ENCODE measurements at regions not wholly inside any gene's neighbourhood (a gene's known extent, or its start where the extent isn't known, plus 50 kb on each side); places are given as distances from the start of the nearest gene placed in this dataset.
"Not testable (repeated sequence)": the region's sequence is repeated elsewhere in the genome, so short reads cannot be mapped to it uniquely, and the experiment has no call there.

- no peak for DNase-seq (ENCODE audit: low spot score)
Observed at GRCh38 chr11:115630214-115630613, 126.0 kb upstream of the CADM1 start.

DNA sequence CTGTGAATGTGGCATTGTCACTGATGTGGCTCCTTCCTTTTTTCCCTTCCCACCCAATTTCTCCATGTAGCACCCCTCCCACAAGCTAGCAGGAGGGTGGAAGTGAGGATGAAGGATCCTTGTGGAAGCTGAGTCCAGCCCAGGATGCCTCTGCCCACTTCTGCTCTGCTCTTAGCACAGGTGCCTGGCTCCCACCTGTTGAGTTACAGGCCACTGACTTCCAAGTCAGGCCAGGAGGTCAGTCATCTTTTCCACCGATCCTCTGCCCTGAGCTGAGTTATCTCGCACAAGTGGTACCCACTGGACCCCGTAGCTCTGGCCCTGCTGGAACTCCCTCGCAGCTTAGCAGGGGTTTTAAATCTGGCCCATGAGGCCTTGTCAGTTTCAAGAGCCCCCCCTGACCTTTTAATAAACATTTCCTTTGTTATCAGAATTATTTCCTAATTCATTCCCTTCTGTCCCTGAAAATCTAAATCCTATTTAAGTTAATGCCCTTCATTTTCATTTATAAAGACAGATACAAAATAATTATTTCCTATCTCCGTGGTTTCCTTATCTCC is 125.3 kb upstream of the CADM1 start:
- no peak for DNase-seq (ENCODE audit: low spot score)

- DNase-seq (ENCODE audit: low spot score): no peak
Observed at GRCh38 chr11:115627666-115628460, 123.6 kb upstream of the CADM1 start.

GRCh38 chr11:115627071-115627470 is 122.9 kb upstream of the CADM1 start:
- DNase-seq (ENCODE audit: low spot score): no peak

GRCh38 chr11:115626414-115626813 is 122.2 kb upstream of the CADM1 start:
- no peak for DNase-seq (ENCODE audit: low spot score)

DNA sequence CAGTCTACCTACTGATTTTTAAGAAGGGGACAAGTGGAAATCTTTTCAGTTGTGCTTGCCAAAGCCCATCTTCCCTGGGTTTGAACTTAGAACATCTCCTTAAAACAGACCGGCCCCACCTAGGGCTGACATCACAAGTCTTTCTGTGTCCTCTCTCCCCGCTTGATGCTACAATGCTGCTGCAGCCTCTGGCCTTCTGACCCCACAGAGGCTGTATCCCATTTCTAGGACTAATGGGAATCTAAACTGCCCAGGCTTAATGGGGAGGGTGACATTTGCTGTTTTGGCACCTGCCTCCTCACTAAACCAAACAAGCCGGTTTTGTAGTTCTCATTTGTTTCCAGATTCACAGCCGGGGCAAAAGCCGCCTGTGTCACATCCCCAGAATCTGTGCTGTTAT is 121.3 kb upstream of the CADM1 start:
- DNase-seq (ENCODE audit: low spot score): no peak

- DNase-seq (ENCODE audit: low spot score): no peak
Observed at GRCh38 chr11:115624065-115624464, 119.8 kb upstream of the CADM1 start.

DNA sequence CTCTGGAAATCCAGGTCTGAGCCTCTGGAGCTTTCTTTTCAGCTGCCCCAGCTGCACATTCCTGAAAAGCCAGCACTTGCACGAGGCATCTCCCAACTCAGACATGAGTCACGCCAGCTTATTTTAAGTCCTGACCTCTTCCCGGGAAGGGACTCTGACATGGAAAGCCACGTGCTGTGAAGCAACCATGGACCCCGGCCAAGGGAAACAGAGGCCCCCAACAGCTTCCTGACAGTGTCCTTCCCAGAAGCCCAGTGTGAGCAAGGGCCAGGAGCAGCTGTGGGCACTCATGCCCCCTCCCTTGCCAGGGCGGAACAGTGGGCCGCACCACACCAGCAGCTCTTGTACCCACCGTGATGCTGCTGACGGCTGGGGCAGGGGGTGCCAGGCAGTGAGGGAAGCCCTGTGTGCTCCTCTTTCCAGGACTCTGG is 118.8 kb upstream of the CADM1 start:
- no peak for DNase-seq (ENCODE audit: low spot score)

- DNase-seq (ENCODE audit: low spot score): no peak
Observed at GRCh38 chr11:115618428-115618827, 114.2 kb upstream of the CADM1 start.

DNA sequence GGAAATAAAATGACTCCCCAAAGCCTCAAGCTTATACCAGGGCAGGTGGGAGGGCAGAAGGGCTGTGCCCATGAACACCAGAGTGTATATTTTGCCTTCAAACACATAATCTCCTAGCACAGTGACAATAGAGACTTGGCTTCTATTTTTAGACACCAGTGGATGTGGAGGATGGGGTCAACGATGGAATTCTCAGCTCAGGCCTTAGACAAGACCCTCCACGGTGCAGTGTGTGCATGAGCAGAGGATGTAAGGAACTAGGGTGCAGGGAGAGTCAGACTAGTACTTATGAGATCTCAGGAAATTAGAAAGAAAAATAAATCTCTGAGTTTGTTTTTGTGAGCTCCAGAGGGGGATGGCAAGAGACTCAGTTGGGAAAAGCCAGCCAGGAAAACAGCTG is 113.6 kb upstream of the CADM1 start:
- no peak for DNase-seq (ENCODE audit: low spot score)

DNA sequence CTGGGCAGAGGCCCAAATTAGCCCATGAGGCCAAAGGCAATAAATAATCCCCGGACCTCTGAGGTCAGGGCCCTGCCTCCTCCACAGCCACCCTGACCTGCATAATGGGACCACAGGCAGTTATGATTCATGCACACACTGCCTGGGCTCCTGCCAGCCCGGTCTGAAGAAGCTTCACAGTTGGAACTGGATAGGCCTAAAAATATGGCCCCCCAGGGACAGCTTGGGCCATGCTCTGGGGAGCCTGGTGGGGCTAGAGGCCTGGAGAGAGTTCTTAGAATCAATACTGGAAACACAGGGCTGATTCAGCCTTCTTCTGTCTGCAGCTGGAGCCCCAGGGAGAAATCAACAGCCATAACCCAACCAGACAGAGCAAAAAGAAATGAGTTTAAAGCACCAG is 112.8 kb upstream of the CADM1 start:
- DNase-seq (ENCODE audit: low spot score): no peak

GRCh38 chr11:115613986-115614632 is 109.9 kb upstream of the CADM1 start:
- no peak for DNase-seq (ENCODE audit: low spot score)

DNA sequence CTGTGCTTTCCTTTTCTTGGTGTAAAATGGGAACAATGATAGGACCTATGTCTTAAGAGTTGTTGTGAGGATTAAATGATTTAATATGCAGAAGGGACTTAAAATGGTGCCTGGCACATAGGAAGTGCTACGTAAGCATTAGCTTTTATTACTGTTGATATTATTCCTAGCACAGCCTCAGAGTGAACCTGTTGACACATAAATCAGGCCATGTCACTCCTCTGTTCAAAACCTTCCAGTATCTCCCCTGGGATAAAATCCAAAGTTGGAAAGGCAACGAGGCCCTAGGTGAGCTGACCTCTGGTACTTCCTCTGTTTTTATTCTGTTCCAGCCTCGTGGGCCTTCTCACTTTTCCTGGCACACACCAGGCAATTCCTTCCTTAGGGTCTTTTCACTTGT is 108.8 kb upstream of the CADM1 start:
- no peak for DNase-seq (ENCODE audit: low spot score)

GRCh38 chr11:115612046-115612730 is 108.0 kb upstream of the CADM1 start:
- no peak for DNase-seq (ENCODE audit: low spot score)

DNA sequence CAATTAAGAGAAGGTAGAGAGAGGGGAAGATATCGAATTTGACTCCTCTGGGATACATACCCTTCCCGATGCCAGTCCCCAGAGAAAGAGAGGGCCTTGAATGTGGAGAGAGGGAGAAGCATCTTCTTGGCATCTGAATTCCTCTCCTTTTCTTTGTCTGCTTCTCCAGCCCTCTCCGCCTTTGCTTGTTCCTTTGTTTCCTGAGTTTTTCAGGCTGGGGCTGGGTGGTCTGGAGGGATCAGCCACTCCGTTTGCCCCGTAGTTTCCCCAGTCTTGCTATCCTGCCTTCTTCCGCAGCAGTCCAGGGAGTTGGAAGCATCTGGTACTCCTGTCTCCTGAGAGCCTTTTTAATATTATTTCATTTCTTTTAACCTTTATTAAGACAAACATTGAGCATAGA is 107.1 kb upstream of the CADM1 start:
- no peak for DNase-seq (ENCODE audit: low spot score)

- DNase-seq (ENCODE audit: low spot score): no peak
Observed at GRCh38 chr11:115610908-115611307, 106.7 kb upstream of the CADM1 start.

- not testable (repeated sequence) for DNase-seq (ENCODE audit: low spot score)
Observed at GRCh38 chr11:115610234-115610633, 106.0 kb upstream of the CADM1 start.

GRCh38 chr11:115608976-115609375 is 104.8 kb upstream of the CADM1 start:
- no peak for DNase-seq (ENCODE audit: low spot score)

- no peak for DNase-seq (ENCODE audit: low spot score)
Observed at GRCh38 chr11:115607621-115608221, 103.5 kb upstream of the CADM1 start.

GRCh38 chr11:115606498-115607220 is 102.4 kb upstream of the CADM1 start:
- peak; percentile 6 for DNase-seq (ENCODE audit: low spot score)

- no peak for DNase-seq (ENCODE audit: low spot score)
Observed at GRCh38 chr11:115605871-115606497, 101.8 kb upstream of the CADM1 start.
